ENCODE measurements at regions not wholly inside any gene's neighbourhood (a gene's known extent, or its start where the extent isn't known, plus 50 kb on each side); places are given as distances from the start of the nearest gene placed in this dataset.

DNA sequence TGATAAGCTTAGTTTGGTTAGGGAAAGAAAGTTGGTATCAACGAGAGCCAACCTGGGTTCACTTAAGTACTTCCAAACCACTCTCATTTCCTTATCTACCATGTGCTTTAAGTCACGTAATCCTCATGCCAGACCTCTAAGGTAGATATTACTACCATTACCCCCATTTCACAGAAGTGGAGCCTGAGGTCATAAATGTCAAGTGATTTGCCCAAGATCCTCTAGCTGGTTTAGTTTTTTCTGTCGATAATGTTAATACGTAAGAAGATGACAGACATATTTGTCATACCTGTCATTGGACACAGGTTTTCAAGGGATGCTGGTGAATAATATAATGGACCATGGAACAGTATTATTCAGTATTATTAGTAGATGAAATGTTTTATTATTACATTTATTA lies 197.4 kb upstream of the MKLN1 start:
- H3K27me3 ChIP-seq (ENCODE audit: control insufficient read depth, insufficient read depth, low read length) = no peaks in the 10 kb centered on the region
- TF ChIP-seq, protein P1, sequence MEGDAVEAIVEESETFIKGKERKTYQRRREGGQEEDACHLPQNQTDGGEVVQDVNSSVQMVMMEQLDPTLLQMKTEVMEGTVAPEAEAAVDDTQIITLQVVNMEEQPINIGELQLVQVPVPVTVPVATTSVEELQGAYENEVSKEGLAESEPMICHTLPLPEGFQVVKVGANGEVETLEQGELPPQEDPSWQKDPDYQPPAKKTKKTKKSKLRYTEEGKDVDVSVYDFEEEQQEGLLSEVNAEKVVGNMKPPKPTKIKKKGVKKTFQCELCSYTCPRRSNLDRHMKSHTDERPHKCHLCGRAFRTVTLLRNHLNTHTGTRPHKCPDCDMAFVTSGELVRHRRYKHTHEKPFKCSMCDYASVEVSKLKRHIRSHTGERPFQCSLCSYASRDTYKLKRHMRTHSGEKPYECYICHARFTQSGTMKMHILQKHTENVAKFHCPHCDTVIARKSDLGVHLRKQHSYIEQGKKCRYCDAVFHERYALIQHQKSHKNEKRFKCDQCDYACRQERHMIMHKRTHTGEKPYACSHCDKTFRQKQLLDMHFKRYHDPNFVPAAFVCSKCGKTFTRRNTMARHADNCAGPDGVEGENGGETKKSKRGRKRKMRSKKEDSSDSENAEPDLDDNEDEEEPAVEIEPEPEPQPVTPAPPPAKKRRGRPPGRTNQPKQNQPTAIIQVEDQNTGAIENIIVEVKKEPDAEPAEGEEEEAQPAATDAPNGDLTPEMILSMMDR (IDR thresholded peaks at IDR 0.05; ENCODE audit: insufficient read depth, low read length, severe bottlenecking) = no peak
- no peaks in the 10 kb centered on the region for H3K36me3 ChIP-seq (ENCODE audit: control insufficient read depth, insufficient read depth, low read length)
- DNase-seq (ENCODE audit: low read depth) (no peak), FAIRE-seq (no peak)
- H3K4me3 ChIP-seq (ENCODE audit: low read depth, low read length) = no peak overlapping the region

DNA sequence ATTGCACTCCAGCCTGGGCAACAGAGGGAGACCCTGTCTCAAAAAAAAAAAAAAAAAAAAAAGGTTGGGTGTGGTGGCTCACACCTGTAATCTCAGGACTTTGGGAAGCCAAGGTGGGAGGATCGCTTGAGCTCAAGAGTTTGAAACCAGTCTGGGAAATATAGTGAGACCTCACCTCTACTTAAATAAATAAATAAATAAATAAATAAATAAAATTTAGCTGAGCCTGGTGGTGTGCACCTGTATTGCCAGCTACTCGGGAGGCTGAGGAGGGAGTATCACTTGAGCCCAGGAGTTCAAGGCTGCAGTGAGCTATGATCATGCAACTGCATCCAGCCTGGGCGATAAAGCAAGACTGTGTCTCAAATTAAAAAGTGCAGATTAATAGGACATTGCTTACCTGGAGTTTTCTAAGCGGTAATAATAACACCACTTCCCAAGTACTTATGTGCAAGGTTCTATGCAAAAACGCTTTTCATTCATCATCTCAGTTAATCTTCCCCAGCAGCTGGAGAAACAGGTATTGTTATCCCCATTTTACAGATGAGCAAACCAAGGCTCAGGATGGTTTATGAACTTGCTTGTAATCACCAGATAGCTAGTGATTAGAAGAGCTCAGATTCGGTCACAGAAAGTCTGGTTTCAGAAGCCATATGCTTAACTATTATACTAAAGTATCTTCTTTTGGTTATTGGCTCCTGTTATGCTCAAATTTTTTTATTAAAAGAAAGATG lies 196.5 kb upstream of the MKLN1 start:
- no peak for DNase-seq (ENCODE audit: low read depth)
- Histone ChIP-seq H3K27me3 (ENCODE audit: control insufficient read depth, insufficient read depth, low read length) (no peaks in the 10 kb centered on the region), H3K36me3 (ENCODE audit: control insufficient read depth, insufficient read depth, low read length) (no peaks in the 10 kb centered on the region), H3K4me3 (ENCODE audit: low read depth, low read length) (no peak overlapping the region)
- no peak for FAIRE-seq
- TF ChIP-seq, protein P1 (IDR thresholded peaks at IDR 0.05; ENCODE audit: insufficient read depth, low read length, severe bottlenecking) = no peak

DNA sequence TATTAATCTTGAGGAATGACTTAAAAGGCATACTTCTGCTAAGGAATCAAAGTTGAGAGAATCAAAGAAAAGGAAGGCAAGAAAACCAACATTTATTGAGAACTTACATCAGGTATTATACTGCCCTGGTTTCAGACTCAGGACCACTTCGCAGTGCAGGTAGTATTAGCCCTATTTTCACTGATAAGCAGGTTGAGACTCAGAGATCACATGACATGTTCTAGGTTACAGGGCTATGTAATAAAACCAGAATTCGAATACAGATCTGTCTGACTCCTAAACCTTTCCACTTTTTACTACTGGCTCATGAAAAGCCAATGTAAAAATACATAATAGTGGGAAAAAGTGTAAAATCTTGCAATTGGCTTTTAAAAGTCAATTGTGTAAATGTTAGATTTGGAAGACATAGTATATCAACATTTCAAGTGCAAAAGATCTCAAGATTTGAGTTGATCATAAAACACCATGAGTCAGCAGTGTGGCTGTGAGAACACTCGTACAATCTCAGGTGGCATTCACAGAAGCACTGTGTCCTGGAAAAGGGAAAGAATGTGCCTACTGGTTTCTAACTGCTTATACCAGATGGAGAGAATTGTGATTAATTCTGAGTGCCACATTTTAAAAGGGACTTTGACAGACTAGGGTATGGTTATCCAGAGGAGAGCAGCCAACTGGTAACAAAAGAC lies 195.8 kb upstream of the MKLN1 start:
- TF ChIP-seq, protein P1 (IDR thresholded peaks at IDR 0.05; ENCODE audit: insufficient read depth, low read length, severe bottlenecking) = no peak

DNA sequence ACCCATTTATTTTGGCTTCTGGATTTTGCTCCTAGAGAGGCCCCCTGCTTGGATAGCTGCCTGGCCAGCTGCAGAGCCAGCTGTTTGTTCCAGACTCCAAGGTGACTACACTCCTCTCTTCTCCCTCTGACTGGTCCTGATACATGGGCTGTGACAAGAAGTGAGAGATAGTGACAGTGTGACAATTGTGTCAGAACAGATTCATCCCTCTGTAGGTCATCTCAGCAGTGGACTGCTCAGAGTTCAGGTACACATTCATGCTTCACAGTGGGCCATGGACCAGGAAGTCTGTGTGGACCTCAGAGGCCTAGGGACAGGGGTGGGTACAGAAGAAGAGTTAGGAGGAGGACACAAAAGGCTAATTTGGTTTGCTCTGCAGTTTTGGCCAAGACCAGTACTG lies 188.2 kb upstream of the MKLN1 start:
- TF ChIP-seq, protein P1 (IDR thresholded peaks at IDR 0.05; ENCODE audit: insufficient read depth, low read length, severe bottlenecking) = no peak
- no peaks in the 10 kb centered on the region for H3K36me3 ChIP-seq (ENCODE audit: control insufficient read depth, insufficient read depth, low read length)
- no peak for DNase-seq (ENCODE audit: low read depth)
- no peaks in the 10 kb centered on the region for H3K27me3 ChIP-seq (ENCODE audit: control insufficient read depth, insufficient read depth, low read length)
- no peak overlapping the region for H3K4me3 ChIP-seq (ENCODE audit: low read depth, low read length)
- FAIRE-seq = no peak

More for the DNA sequence above, 195.8 kb upstream of the MKLN1 start:
- DNase-seq (ENCODE audit: low read depth) = no peak
- no peaks in the 10 kb centered on the region for H3K36me3 ChIP-seq (ENCODE audit: control insufficient read depth, insufficient read depth, low read length)
- no peaks in the 10 kb centered on the region for H3K27me3 ChIP-seq (ENCODE audit: control insufficient read depth, insufficient read depth, low read length)
- no peak overlapping the region for H3K4me3 ChIP-seq (ENCODE audit: low read depth, low read length)
- FAIRE-seq = no peak

DNA sequence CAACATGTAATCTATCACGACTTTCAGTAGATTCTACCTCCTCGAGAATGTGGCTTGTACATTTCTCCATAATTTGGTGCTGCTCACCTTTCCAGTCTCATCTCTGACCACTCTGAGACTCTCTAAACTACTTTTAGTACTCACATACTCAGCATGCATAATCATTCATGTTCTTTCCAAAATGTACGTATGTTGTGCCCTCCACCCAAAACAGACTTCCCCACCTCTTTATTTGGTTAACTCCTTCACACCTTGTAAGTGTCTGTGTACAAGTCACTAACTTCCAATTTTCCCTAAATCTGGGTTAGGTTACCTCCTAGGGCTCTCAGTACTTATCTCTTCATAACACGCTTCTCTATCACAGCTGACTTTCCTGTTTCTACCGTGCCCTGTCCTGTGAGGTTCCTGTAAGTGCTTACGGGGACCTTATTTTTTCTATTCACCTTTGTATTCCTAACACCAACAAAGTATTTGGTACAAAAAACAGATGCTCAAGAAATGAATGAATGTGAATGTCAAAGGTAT lies 186.2 kb upstream of the MKLN1 start:
- Histone ChIP-seq H3K4me3 (ENCODE audit: low read depth, low read length) (no peak overlapping the region), H3K36me3 (ENCODE audit: control insufficient read depth, insufficient read depth, low read length) (no peaks in the 10 kb centered on the region), H3K27me3 (ENCODE audit: control insufficient read depth, insufficient read depth, low read length) (no peaks in the 10 kb centered on the region)
- DNase-seq (ENCODE audit: low read depth) = no peak
- TF ChIP-seq, protein P1 (IDR thresholded peaks at IDR 0.05; ENCODE audit: insufficient read depth, low read length, severe bottlenecking) = no peak
- no peak for FAIRE-seq

Measured in bronchial epithelial cell (primary cell).